ENCODE measurements at regions not wholly inside any gene's neighbourhood (a gene's known extent, or its start where the extent isn't known, plus 50 kb on each side); places are given as distances from the start of the nearest gene placed in this dataset.
"Not testable (repeated sequence)": the region's sequence is repeated elsewhere in the genome, so short reads cannot be mapped to it uniquely, and the experiment has no call there.

DNA sequence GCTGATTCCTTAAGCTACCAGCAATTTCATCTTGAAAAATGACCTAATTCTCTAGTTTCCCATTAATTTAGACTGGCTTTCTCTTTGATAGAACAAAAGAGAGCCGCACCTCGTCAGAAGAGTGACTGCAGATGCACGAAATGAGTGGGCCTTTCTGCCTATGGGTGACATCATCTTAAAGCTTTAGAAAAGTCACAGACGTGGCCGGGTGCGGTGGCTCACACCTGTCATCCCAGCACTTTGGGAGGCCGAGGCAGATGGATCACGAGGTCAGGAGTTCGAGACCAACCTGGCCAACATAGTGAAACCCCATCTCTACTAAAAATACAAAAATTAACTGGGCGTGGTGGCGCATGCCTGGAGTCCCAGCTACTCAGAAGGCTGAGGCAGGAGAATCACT is 190.7 kb upstream of the GLI2 start:
- H3K9me3 Mint-ChIP-seq (ENCODE audit: insufficient read depth); ATAC-seq; POLR2A ChIA-PET; H3K27me3 Mint-ChIP-seq (ENCODE audit: low read depth); H3K4me3 Mint-ChIP-seq; H3K4me1 Mint-ChIP-seq (ENCODE audit: low read depth); H3K27ac Mint-ChIP-seq; H3K36me3 Mint-ChIP-seq (ENCODE audit: low read depth); DNase-seq: not testable (repeated sequence)
- CTCF ChIA-PET = interaction anchor here (0.8 kb wide), 1 partner anchor 8 kb away, joined by 3 read pairs; no protein-coding TSS in a partner anchor

- Mint-ChIP-seq H3K27me3 (ENCODE audit: low read depth) (peaks cover 3% of the 10 kb centered on the region), H3K9me3 (ENCODE audit: insufficient read depth) (no peaks in the 10 kb centered on the region), H3K27ac (no peak overlapping the region), H3K36me3 (ENCODE audit: low read depth) (no peaks in the 10 kb centered on the region), H3K4me1 (ENCODE audit: low read depth) (no peaks in the 10 kb centered on the region), H3K4me3 (no peak overlapping the region)
- ChIA-PET POLR2A (no interaction called here), CTCF (no interaction called here)
- no peak for DNase-seq
- ATAC-seq = no peak
Measured at GRCh38 chr2:120545521-120546047, 190.1 kb upstream of the GLI2 start.

DNA sequence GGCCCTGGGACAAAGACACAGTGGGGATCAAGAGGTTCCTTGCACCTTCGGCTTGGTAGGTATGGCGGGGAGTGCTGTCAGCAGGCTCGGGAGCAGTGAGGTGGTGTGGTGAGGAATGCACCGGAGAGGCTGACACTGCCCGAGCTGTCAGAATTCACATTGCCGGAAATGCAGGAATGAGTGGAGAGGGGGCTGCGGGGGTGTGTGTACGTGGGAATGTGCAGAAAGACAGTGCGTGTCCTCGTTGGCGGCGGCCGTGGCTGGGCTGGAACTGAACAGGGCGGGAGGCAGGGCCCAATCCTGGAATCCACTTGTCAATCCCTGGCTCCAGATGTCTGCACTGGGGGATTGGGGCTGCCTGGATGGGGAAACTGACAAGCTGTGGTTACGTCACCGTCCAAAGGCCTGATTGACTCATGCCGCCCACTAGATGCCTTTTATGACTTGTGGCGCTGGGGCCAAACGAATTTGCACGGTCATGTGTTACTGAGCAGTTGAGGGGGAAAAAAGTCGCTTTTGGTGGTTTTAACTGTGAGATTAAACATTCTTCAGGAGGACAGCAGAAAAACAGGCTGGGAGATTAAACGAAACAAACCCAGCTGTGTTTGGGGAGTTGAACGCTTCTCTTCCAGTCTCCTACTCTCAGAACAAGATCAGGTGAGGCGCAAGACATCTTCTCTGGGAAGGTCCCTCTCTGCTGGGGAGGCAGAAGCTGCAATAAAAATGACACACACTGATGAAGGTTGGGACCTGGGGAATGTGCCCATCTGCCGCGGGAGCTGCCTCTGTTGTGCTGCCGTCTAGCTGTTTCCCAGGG is 189.4 kb upstream of the GLI2 start:
- H3K9me3 Mint-ChIP-seq (ENCODE audit: insufficient read depth) = no peaks in the 10 kb centered on the region
- H3K27me3 Mint-ChIP-seq (ENCODE audit: low read depth) = peaks cover 3% of the 10 kb centered on the region
- no peaks in the 10 kb centered on the region for H3K36me3 Mint-ChIP-seq (ENCODE audit: low read depth)
- ChIA-PET POLR2A (interaction anchor here (0.6 kb wide), 1 partner anchor 27 kb away, joined by 3 read pairs; no protein-coding TSS in a partner anchor), CTCF (no interaction called here)
- H3K4me3 Mint-ChIP-seq = no peak overlapping the region
- ATAC-seq = no peak
- DNase-seq = no peak
- no peak overlapping the region for H3K27ac Mint-ChIP-seq
- H3K4me1 Mint-ChIP-seq (ENCODE audit: low read depth) = no peaks in the 10 kb centered on the region

GRCh38 chr2:120546865-120547390 is 188.7 kb upstream of the GLI2 start:
- no peak overlapping the region for H3K27ac Mint-ChIP-seq
- H3K9me3 Mint-ChIP-seq (ENCODE audit: insufficient read depth) = no peaks in the 10 kb centered on the region
- H3K4me3 Mint-ChIP-seq = no peak overlapping the region
- DNase-seq (no peak), ATAC-seq (no peak)
- H3K36me3 Mint-ChIP-seq (ENCODE audit: low read depth) = no peaks in the 10 kb centered on the region
- H3K4me1 Mint-ChIP-seq (ENCODE audit: low read depth) = no peaks in the 10 kb centered on the region
- peaks cover 3% of the 10 kb centered on the region for H3K27me3 Mint-ChIP-seq (ENCODE audit: low read depth)
- ChIA-PET POLR2A (interaction anchor here (0.6 kb wide), 1 partner anchor 28 kb away, joined by 3 read pairs; no protein-coding TSS in a partner anchor), CTCF (no interaction called here)

GRCh38 chr2:120547662-120548061 is 188.0 kb upstream of the GLI2 start:
- H3K9me3 Mint-ChIP-seq (ENCODE audit: insufficient read depth) = no peaks in the 10 kb centered on the region
- no peaks in the 10 kb centered on the region for H3K4me1 Mint-ChIP-seq (ENCODE audit: low read depth)
- ChIA-PET POLR2A (no interaction called here), CTCF (no interaction called here)
- peaks cover 3% of the 10 kb centered on the region for H3K27me3 Mint-ChIP-seq (ENCODE audit: low read depth)
- no peak overlapping the region for H3K4me3 Mint-ChIP-seq
- ATAC-seq (no peak), DNase-seq (no peak)
- H3K36me3 Mint-ChIP-seq (ENCODE audit: low read depth) = no peaks in the 10 kb centered on the region
- no peak overlapping the region for H3K27ac Mint-ChIP-seq

GRCh38 chr2:120548627-120549608 is 186.8 kb upstream of the GLI2 start:
- ATAC-seq (no peak), DNase-seq (no peak)
- ChIA-PET CTCF (no interaction called here), POLR2A (no interaction called here)
- no peaks in the 10 kb centered on the region for H3K4me1 Mint-ChIP-seq (ENCODE audit: low read depth)
- H3K27me3 Mint-ChIP-seq (ENCODE audit: low read depth) = peaks cover 5% of the 10 kb centered on the region
- H3K9me3 Mint-ChIP-seq (ENCODE audit: insufficient read depth) = no peaks in the 10 kb centered on the region
- H3K36me3 Mint-ChIP-seq (ENCODE audit: low read depth) = no peaks in the 10 kb centered on the region
- H3K4me3 Mint-ChIP-seq = no peak overlapping the region
- H3K27ac Mint-ChIP-seq = no peak overlapping the region

GRCh38 chr2:120549841-120550240 is 185.8 kb upstream of the GLI2 start:
- ATAC-seq (no peak), DNase-seq (no peak)
- Mint-ChIP-seq H3K27me3 (ENCODE audit: low read depth) (peaks cover 10% of the 10 kb centered on the region), H3K9me3 (ENCODE audit: insufficient read depth) (no peaks in the 10 kb centered on the region), H3K4me1 (ENCODE audit: low read depth) (no peaks in the 10 kb centered on the region), H3K36me3 (ENCODE audit: low read depth) (no peaks in the 10 kb centered on the region), H3K4me3 (no peak overlapping the region), H3K27ac (no peak overlapping the region)
- POLR2A ChIA-PET = no interaction called here
- CTCF ChIA-PET = no interaction called here

- no peaks in the 10 kb centered on the region for H3K36me3 Mint-ChIP-seq (ENCODE audit: low read depth)
- no peak for ATAC-seq
- no peak overlapping the region for H3K4me3 Mint-ChIP-seq
- POLR2A ChIA-PET = no interaction called here
- H3K27ac Mint-ChIP-seq = no peak overlapping the region
- DNase-seq = no peak
- H3K9me3 Mint-ChIP-seq (ENCODE audit: insufficient read depth) = no peaks in the 10 kb centered on the region
- CTCF ChIA-PET = no interaction called here
- H3K4me1 Mint-ChIP-seq (ENCODE audit: low read depth) = no peaks in the 10 kb centered on the region
- H3K27me3 Mint-ChIP-seq (ENCODE audit: low read depth) = peaks cover 10% of the 10 kb centered on the region
Measured at GRCh38 chr2:120550282-120550681, 185.4 kb upstream of the GLI2 start.

- ChIA-PET CTCF (interaction anchor here (1.3 kb wide), 1 partner anchor 18 kb away, joined by 3 read pairs; no protein-coding TSS in a partner anchor), POLR2A (no interaction called here)
- Mint-ChIP-seq H3K4me3 (no peak overlapping the region), H3K9me3 (ENCODE audit: insufficient read depth) (no peaks in the 10 kb centered on the region), H3K27ac (no peak overlapping the region), H3K27me3 (ENCODE audit: low read depth) (peaks cover 7% of the 10 kb centered on the region), H3K36me3 (ENCODE audit: low read depth) (no peaks in the 10 kb centered on the region), H3K4me1 (ENCODE audit: low read depth) (no peaks in the 10 kb centered on the region)
- DNase-seq (no peak), ATAC-seq (no peak)
Measured at GRCh38 chr2:120550893-120551446, 184.7 kb upstream of the GLI2 start.

- no peak for ATAC-seq
- CTCF ChIA-PET = interaction anchor here (1.3 kb wide), 1 partner anchor 19 kb away, joined by 3 read pairs; no protein-coding TSS in a partner anchor
- H3K36me3 Mint-ChIP-seq (ENCODE audit: low read depth) = no peaks in the 10 kb centered on the region
- peaks cover 10% of the 10 kb centered on the region for H3K27me3 Mint-ChIP-seq (ENCODE audit: low read depth)
- H3K27ac Mint-ChIP-seq = no peak overlapping the region
- no peaks in the 10 kb centered on the region for H3K4me1 Mint-ChIP-seq (ENCODE audit: low read depth)
- no peaks in the 10 kb centered on the region for H3K9me3 Mint-ChIP-seq (ENCODE audit: insufficient read depth)
- no peak overlapping the region for H3K4me3 Mint-ChIP-seq
- no peak for DNase-seq
- POLR2A ChIA-PET = no interaction called here
Measured at GRCh38 chr2:120551522-120551921, 184.1 kb upstream of the GLI2 start.

GRCh38 chr2:120552079-120552478 is 183.6 kb upstream of the GLI2 start:
- DNase-seq (no peak), ATAC-seq (no peak)
- POLR2A ChIA-PET = no interaction called here
- H3K9me3 Mint-ChIP-seq (ENCODE audit: insufficient read depth) = no peaks in the 10 kb centered on the region
- H3K27me3 Mint-ChIP-seq (ENCODE audit: low read depth) = peaks cover 12% of the 10 kb centered on the region
- CTCF ChIA-PET = interaction anchor here (0.8 to 1.3 kb wide), 2 partner anchors 20 to 1137 kb away, joined by 3 read pairs; no protein-coding TSS in a partner anchor
- no peaks in the 10 kb centered on the region for H3K4me1 Mint-ChIP-seq (ENCODE audit: low read depth)
- no peak overlapping the region for H3K27ac Mint-ChIP-seq
- no peak overlapping the region for H3K4me3 Mint-ChIP-seq
- H3K36me3 Mint-ChIP-seq (ENCODE audit: low read depth) = no peaks in the 10 kb centered on the region
